ENCODE measurements at regions not wholly inside any gene's neighbourhood (a gene's known extent, or its start where the extent isn't known, plus 50 kb on each side); places are given as distances from the start of the nearest gene placed in this dataset.

DNA sequence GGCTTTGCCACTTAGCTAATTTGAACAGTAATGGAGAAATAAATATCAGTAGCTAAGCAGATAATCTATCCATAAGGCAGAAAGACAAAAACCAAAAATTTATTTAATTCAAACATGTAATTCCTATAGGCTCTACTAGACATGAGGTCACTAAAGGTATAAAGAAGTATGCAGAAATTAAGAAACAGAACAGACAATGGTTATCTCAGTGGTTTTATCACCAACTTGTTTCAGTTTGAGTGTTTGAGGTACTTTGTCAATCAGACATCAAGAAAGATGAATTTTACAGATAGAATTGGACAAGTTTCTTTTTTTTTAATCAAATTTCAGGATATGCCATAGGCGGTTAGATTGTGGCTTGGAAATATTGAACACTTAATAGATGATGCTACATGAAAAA is 67.4 kb upstream of the ZEB2 start:
- no peak for TF ChIP-seq EZH2 (IDR thresholded peaks at IDR 0.05; ENCODE audit: borderline replicate concordance, low read depth, low read length, poor library complexity, severe bottlenecking)
- TF ChIP-seq, protein P1, sequence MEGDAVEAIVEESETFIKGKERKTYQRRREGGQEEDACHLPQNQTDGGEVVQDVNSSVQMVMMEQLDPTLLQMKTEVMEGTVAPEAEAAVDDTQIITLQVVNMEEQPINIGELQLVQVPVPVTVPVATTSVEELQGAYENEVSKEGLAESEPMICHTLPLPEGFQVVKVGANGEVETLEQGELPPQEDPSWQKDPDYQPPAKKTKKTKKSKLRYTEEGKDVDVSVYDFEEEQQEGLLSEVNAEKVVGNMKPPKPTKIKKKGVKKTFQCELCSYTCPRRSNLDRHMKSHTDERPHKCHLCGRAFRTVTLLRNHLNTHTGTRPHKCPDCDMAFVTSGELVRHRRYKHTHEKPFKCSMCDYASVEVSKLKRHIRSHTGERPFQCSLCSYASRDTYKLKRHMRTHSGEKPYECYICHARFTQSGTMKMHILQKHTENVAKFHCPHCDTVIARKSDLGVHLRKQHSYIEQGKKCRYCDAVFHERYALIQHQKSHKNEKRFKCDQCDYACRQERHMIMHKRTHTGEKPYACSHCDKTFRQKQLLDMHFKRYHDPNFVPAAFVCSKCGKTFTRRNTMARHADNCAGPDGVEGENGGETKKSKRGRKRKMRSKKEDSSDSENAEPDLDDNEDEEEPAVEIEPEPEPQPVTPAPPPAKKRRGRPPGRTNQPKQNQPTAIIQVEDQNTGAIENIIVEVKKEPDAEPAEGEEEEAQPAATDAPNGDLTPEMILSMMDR (conservative IDR thresholded peaks at IDR 0.05; ENCODE audit: low read depth, low read length) = no peak
- Histone ChIP-seq H3K4me3 (ENCODE audit: low read depth, low read length, poor library complexity, severe bottlenecking) (no peak overlapping the region), H3K36me3 (ENCODE audit: insufficient read depth, low read length, poor library complexity, severe bottlenecking) (no peaks in the 10 kb centered on the region), H3K9me3 (ENCODE audit: low read depth, low read length, poor library complexity, severe bottlenecking) (no peaks in the 10 kb centered on the region), H3K27ac (ENCODE audit: low read depth, low read length, poor library complexity, severe bottlenecking) (no peak overlapping the region), H3K27me3 (replicated peaks; ENCODE audit: insufficient read depth, low read depth, low read length, poor library complexity) (no peaks in the 10 kb centered on the region), H3K4me1 (ENCODE audit: insufficient read depth, low read length, poor library complexity, severe bottlenecking) (no peaks in the 10 kb centered on the region)
- DNase-seq (ENCODE audit: low spot score) = no peak
- intact Hi-C loops (cut with micrococcal nuclease; ENCODE audit: unreplicated experiment) = no loop called here
- CTCF ChIA-PET = no interaction called here
- POLR2A ChIA-PET (ENCODE audit: low non-redundant PET) = no interaction called here
- no TSS peak for BruUV-seq (replicated peaks)

DNA sequence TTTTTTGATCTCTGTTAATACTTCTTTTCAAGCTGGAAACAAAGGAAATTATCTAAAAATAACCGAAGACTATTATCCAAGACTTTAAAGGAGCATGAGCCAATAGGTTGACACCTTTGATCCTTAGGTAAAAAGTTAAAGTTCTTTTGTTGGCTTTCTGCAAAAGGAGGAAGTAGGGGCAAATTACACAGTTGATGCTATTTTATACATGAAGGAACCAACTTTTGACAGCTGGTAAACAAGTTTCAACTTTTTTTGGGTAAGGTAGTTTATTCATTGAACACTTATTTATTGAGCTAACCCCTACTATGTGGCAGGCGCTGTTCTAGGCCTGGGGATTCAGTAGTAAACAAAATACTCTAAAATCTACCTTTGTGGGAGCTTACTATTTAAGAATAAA is 66.6 kb upstream of the ZEB2 start:
- no peaks in the 10 kb centered on the region for H3K4me1 ChIP-seq (ENCODE audit: insufficient read depth, low read length, poor library complexity, severe bottlenecking)
- no peaks in the 10 kb centered on the region for H3K9me3 ChIP-seq (ENCODE audit: low read depth, low read length, poor library complexity, severe bottlenecking)
- intact Hi-C loops (cut with micrococcal nuclease; ENCODE audit: unreplicated experiment) = no loop called here
- H3K4me3 ChIP-seq (ENCODE audit: low read depth, low read length, poor library complexity, severe bottlenecking) = no peak overlapping the region
- H3K27me3 ChIP-seq (replicated peaks; ENCODE audit: insufficient read depth, low read depth, low read length, poor library complexity) = no peaks in the 10 kb centered on the region
- POLR2A ChIA-PET (ENCODE audit: low non-redundant PET) = no interaction called here
- no peak overlapping the region for H3K27ac ChIP-seq (ENCODE audit: low read depth, low read length, poor library complexity, severe bottlenecking)
- CTCF ChIA-PET = no interaction called here
- no peaks in the 10 kb centered on the region for H3K36me3 ChIP-seq (ENCODE audit: insufficient read depth, low read length, poor library complexity, severe bottlenecking)
- no peak for TF ChIP-seq EZH2 (IDR thresholded peaks at IDR 0.05; ENCODE audit: borderline replicate concordance, low read depth, low read length, poor library complexity, severe bottlenecking)
- TF ChIP-seq, protein P1 (conservative IDR thresholded peaks at IDR 0.05; ENCODE audit: low read depth, low read length) = no peak
- BruUV-seq (replicated peaks) = no TSS peak
- no peak for DNase-seq (ENCODE audit: low spot score)

DNA sequence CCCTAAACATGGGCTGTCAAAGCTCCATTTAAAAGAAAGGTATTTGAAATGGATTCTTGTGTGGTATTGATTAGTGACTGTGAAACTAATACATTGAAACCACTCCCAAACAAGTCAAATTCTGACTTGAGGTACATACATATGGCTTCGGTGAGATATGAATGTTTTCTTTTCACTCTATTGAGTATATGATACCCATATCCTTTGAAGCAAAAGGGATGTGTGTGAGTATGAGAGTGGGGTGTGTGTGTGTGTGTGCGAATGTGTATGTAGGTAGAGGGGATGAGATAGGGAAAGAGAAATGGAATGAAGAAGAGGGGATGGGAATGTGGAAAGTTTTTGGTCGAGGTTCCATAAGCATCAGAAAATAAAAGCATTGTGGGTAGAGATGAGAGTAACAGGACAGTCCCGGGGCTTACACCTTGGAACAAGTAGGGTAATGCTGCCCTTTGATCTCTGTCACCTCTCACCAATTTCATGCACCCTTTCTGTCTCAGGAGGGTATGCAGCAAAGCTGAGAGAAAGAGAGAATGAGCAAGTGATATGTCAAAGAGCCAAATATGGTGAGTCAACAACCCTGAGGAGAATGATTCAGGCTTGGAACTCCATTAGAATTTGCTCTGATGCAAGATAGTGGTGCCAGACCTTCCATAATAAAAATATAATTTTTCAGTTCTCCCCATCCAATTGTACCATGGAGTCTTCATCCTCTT is 64.0 kb upstream of the ZEB2 start:
- Histone ChIP-seq H3K4me3 (ENCODE audit: low read depth, low read length, poor library complexity, severe bottlenecking) (no peak overlapping the region), H3K27me3 (replicated peaks; ENCODE audit: insufficient read depth, low read depth, low read length, poor library complexity) (no peaks in the 10 kb centered on the region), H3K4me1 (ENCODE audit: insufficient read depth, low read length, poor library complexity, severe bottlenecking) (no peaks in the 10 kb centered on the region), H3K36me3 (ENCODE audit: insufficient read depth, low read length, poor library complexity, severe bottlenecking) (no peaks in the 10 kb centered on the region), H3K9me3 (ENCODE audit: low read depth, low read length, poor library complexity, severe bottlenecking) (no peaks in the 10 kb centered on the region), H3K27ac (ENCODE audit: low read depth, low read length, poor library complexity, severe bottlenecking) (no peak overlapping the region)
- intact Hi-C loops (cut with micrococcal nuclease; ENCODE audit: unreplicated experiment) = no loop called here
- TF ChIP-seq, protein P1 (conservative IDR thresholded peaks at IDR 0.05; ENCODE audit: low read depth, low read length) = no peak
- no peak for TF ChIP-seq EZH2 (IDR thresholded peaks at IDR 0.05; ENCODE audit: borderline replicate concordance, low read depth, low read length, poor library complexity, severe bottlenecking)
- CTCF ChIA-PET = no interaction called here
- POLR2A ChIA-PET (ENCODE audit: low non-redundant PET) = no interaction called here
- BruUV-seq (replicated peaks) = no TSS peak
- no peak for DNase-seq (ENCODE audit: low spot score)
